HEK293 (cell line): ENCODE measurements at regions not wholly inside any gene's neighbourhood (a gene's known extent, or its start where the extent isn't known, plus 50 kb on each side); places are given as distances from the start of the nearest gene placed in this dataset.

Experiments used
- CTCF ChIA-PET: fragments of 350-600 bp; formaldehyde crosslinking; extraction: SDS; loops from one replicate; lab custom pipeline; 2021; ENCODE audit warnings: antibody characterized with exemption; lab: Yijun Ruan, JAX
- POLR2A ChIA-PET: fragments of 300-600 bp; formaldehyde crosslinking; extraction: SDS; loops from one replicate; lab custom pipeline; 2020; ENCODE audit warnings: antibody characterized with exemption, inconsistent platforms; lab: Yijun Ruan, JAX
- H3K27ac ChIP-seq: fragments of 200-500 bp; sonication (Bioruptor generic); 2 replicates; pipeline ENCODE4 v1.5.1; 2014; ENCODE audit warnings: low read depth, low read length, control low read depth, inconsistent platforms; ENCODE audit errors: extremely low read depth
- H3K36me3 ChIP-seq, 2 experiments: fragments of 200-500 bp in 1 of 2; sonication (Bioruptor generic) in 1 of 2; 1 replicate in 1 of 2; 2 replicates in 1 of 2; pipeline ENCODE4 v1.5.1; 2014 to 2017; ENCODE audit warnings: inconsistent platforms in 2 of 2, low read length in 2 of 2; ENCODE audit not compliant: control insufficient read depth in 2 of 2, insufficient read depth in 1 of 2
- H3K4me1 ChIP-seq: fragments of 200-500 bp; sonication (Bioruptor generic); 2 replicates; pipeline ENCODE4 v1.5.1; 2014; ENCODE audit warnings: mild to moderate bottlenecking, low read length, inconsistent platforms; ENCODE audit not compliant: control insufficient read depth, insufficient read depth
- H3K4me3 ChIP-seq: 2 replicates; pipeline ENCODE4 v1.5.1; 2011; ENCODE audit warnings: low read depth, mild to moderate bottlenecking, control low read depth, low read length, moderate library complexity
- H3K9me3 ChIP-seq: fragments of 200-500 bp; sonication (Bioruptor generic); 2 replicates; pipeline ENCODE4 v1.5.1; 2014; ENCODE audit warnings: low read depth, low read length, inconsistent platforms; ENCODE audit not compliant: control insufficient read depth, insufficient read depth
- AEBP2 ChIP-seq: fragments of 450-650 bp; formaldehyde crosslinking; IDR thresholded peaks from 2 replicates; pipeline ENCODE4 v1.5.1; 2016; ENCODE audit warnings: missing biosample characterization, missing genetic modification characterization, borderline replicate concordance
- KLF7 ChIP-seq: fragments of 450-650 bp; formaldehyde crosslinking; IDR thresholded peaks from 2 replicates; pipeline ENCODE4 v1.5.1; 2016; ENCODE audit warnings: missing biosample characterization, missing genetic modification characterization, borderline replicate concordance
- OSR2 ChIP-seq: fragments of 450-650 bp; formaldehyde crosslinking; IDR thresholded peaks from 2 replicates; pipeline ENCODE4 v1.5.1; 2016; ENCODE audit warnings: missing biosample characterization, missing genetic modification characterization
- PBX3 ChIP-seq: sonication (generic); formaldehyde crosslinking; IDR thresholded peaks from 2 replicates; pipeline ENCODE4 v1.8.1; 2022; ENCODE audit warnings: mild to moderate bottlenecking, moderate library complexity, missing genetic modification reagents
- PRDM4 ChIP-seq: fragments of 450-650 bp; formaldehyde crosslinking; IDR thresholded peaks from 2 replicates; pipeline ENCODE4 v1.5.1; 2017; ENCODE audit warnings: missing biosample characterization, missing genetic modification characterization
- RBAK ChIP-seq: fragments of 450-650 bp; formaldehyde crosslinking; IDR thresholded peaks from 2 replicates; pipeline ENCODE4 v1.5.1; 2016; ENCODE audit warnings: missing biosample characterization, missing genetic modification characterization
- REPIN1 ChIP-seq: fragments of 450-650 bp; formaldehyde crosslinking; IDR thresholded peaks from 2 replicates; pipeline ENCODE4 v1.5.1; 2017; ENCODE audit warnings: missing biosample characterization, missing genetic modification characterization, low read depth
- SP2 ChIP-seq: fragments of 450-650 bp; formaldehyde crosslinking; IDR thresholded peaks from 2 replicates; pipeline ENCODE4 v1.5.1; 2016; ENCODE audit warnings: missing biosample characterization, missing genetic modification characterization
- YY2 ChIP-seq: fragments of 450-650 bp; formaldehyde crosslinking; IDR thresholded peaks from 2 replicates; pipeline ENCODE4 v1.5.1; 2016; ENCODE audit warnings: missing biosample characterization, missing genetic modification characterization
- ZBTB10 ChIP-seq: fragments of 450-650 bp; formaldehyde crosslinking; IDR thresholded peaks from 2 replicates; pipeline ENCODE4 v1.5.1; 2016; ENCODE audit warnings: missing biosample characterization, missing genetic modification characterization
- ZBTB20 ChIP-seq: fragments of 450-650 bp; formaldehyde crosslinking; IDR thresholded peaks from 2 replicates; pipeline ENCODE4 v1.5.1; 2016; ENCODE audit warnings: missing biosample characterization, missing genetic modification characterization
- ZBTB26 ChIP-seq: fragments of 450-650 bp; formaldehyde crosslinking; optimal IDR thresholded peaks from 2 replicates; pipeline ENCODE3; 2016; ENCODE audit warnings: missing biosample characterization, mild to moderate bottlenecking, missing genetic modification characterization
- ZBTB48 ChIP-seq: fragments of 450-650 bp; formaldehyde crosslinking; IDR thresholded peaks from 2 replicates; pipeline ENCODE4 v1.5.1; 2016; ENCODE audit warnings: missing biosample characterization, missing genetic modification characterization
- ZNF133 ChIP-seq: fragments of 450-650 bp; formaldehyde crosslinking; IDR thresholded peaks from 2 replicates; pipeline ENCODE4 v1.5.1; 2016; ENCODE audit warnings: missing biosample characterization, missing genetic modification characterization
- ZNF19 ChIP-seq: fragments of 450-650 bp; formaldehyde crosslinking; IDR thresholded peaks from 2 replicates; pipeline ENCODE4; 2016; ENCODE audit warnings: missing biosample characterization, missing genetic modification characterization, low read depth
- ZNF248 ChIP-seq: fragments of 450-650 bp; formaldehyde crosslinking; IDR thresholded peaks from 2 replicates; pipeline ENCODE4 v1.5.1; 2017; ENCODE audit warnings: missing biosample characterization, missing genetic modification characterization
- ZNF341 ChIP-seq: fragments of 450-650 bp; formaldehyde crosslinking; IDR thresholded peaks from 2 replicates; pipeline ENCODE4; 2016; ENCODE audit warnings: low read depth, missing biosample characterization, missing genetic modification characterization
- ZNF37A ChIP-seq: fragments of 450-650 bp; IDR thresholded peaks from 2 replicates; pipeline ENCODE4 v1.5.1; 2018; ENCODE audit warnings: missing biosample characterization, missing genetic modification characterization
- ZNF529 ChIP-seq: fragments of 450-650 bp; formaldehyde crosslinking; IDR thresholded peaks from 2 replicates; pipeline ENCODE4 v1.5.1; 2017; ENCODE audit warnings: missing genetic modification characterization, missing biosample characterization; ENCODE audit not compliant: insufficient replicate concordance
- ZNF530 ChIP-seq: fragments of 450-650 bp; formaldehyde crosslinking; IDR thresholded peaks from 2 replicates; pipeline ENCODE4 v1.5.1; 2016; ENCODE audit warnings: low read depth, missing biosample characterization, missing genetic modification characterization
- ZNF571 ChIP-seq: fragments of 450-650 bp; formaldehyde crosslinking; IDR thresholded peaks from 2 replicates; pipeline ENCODE4 v1.5.0; 2017; ENCODE audit warnings: missing biosample characterization, missing genetic modification characterization
- ZNF660 ChIP-seq: fragments of 450-650 bp; IDR thresholded peaks from 2 replicates; pipeline ENCODE4 v1.5.1; 2018; ENCODE audit warnings: missing biosample characterization, mild to moderate bottlenecking, missing genetic modification characterization
- ZNF843 ChIP-seq: fragments of 450-650 bp; formaldehyde crosslinking; IDR thresholded peaks from 2 replicates; pipeline ENCODE4 v1.5.1; 2016; ENCODE audit warnings: missing biosample characterization, missing genetic modification characterization

GRCh38 chr6:146925846-146926245 is 278.4 kb upstream of the STXBP5 start:
- TF ChIP-seq YY2 (tag by site-specific recombination): no peak
- TF ChIP-seq ZNF660 (tag by site-specific recombination): no peak
- TF ChIP-seq ZNF571: no peak
- no peak for TF ChIP-seq ZBTB26 (tag by site-specific recombination)
- TF ChIP-seq ZNF19: no peak
- TF ChIP-seq ZNF248 (tag by site-specific recombination): no peak
- no peak for TF ChIP-seq ZNF843 (tag by site-specific recombination)
- no peak for TF ChIP-seq ZNF133 (tag by site-specific recombination)
- no peak for TF ChIP-seq ZNF37A
- no peak for TF ChIP-seq AEBP2
- TF ChIP-seq SP2 (tag by site-specific recombination): no peak
- no peak for TF ChIP-seq ZBTB48
- TF ChIP-seq, all 188 proteins: peak for 0
- ChIA-PET POLR2A (no interaction called here), CTCF (interaction anchor here (1.1 kb wide), 1 partner anchor 23 kb away, joined by 4 read pairs; no protein-coding TSS in a partner anchor)
- H3K36me3 ChIP-seq: no peaks in the 10 kb centered on the region
- H3K9me3 ChIP-seq: no peaks in the 10 kb centered on the region
- H3K4me3 ChIP-seq: no peak overlapping the region
- no peaks in the 10 kb centered on the region for H3K4me1 ChIP-seq
- no peak overlapping the region for H3K27ac ChIP-seq

- Histone ChIP-seq H3K4me3 (no peak overlapping the region), H3K4me1 (no peaks in the 10 kb centered on the region), H3K9me3 (no peaks in the 10 kb centered on the region), H3K36me3 (no peaks in the 10 kb centered on the region), H3K27ac (no peak overlapping the region)
- no peak for TF ChIP-seq PBX3
- ChIA-PET CTCF (no interaction called here), POLR2A (no interaction called here)
Observed at GRCh38 chr6:146928503-146928902, 275.7 kb upstream of the STXBP5 start.

GRCh38 chr6:146931214-146931613 is 273.0 kb upstream of the STXBP5 start:
- CTCF ChIA-PET: interaction anchor here (0.6 to 0.7 kb wide), 2 partner anchors 535 to 1236 kb away, joined by 3 read pairs; no protein-coding TSS in a partner anchor
- no peaks in the 10 kb centered on the region for H3K4me1 ChIP-seq
- POLR2A ChIA-PET: interaction anchor here (1.5 kb wide), 1 partner anchor 16 kb away, joined by 3 read pairs; no protein-coding TSS in a partner anchor
- H3K36me3 ChIP-seq: no peaks in the 10 kb centered on the region
- no peaks in the 10 kb centered on the region for H3K9me3 ChIP-seq
- H3K4me3 ChIP-seq: no peak overlapping the region
- no peak overlapping the region for H3K27ac ChIP-seq
- TF ChIP-seq OSR2 (tag by site-specific recombination): no peak
- no peak for TF ChIP-seq ZBTB10
- no peak for TF ChIP-seq PRDM4 (tag by site-specific recombination)
- TF ChIP-seq REPIN1 (tag by site-specific recombination): no peak
- no peak for TF ChIP-seq ZNF341 (tag by site-specific recombination)
- no peak for TF ChIP-seq ZNF529 (tag by site-specific recombination)
- TF ChIP-seq KLF7 (tag by site-specific recombination): no peak
- TF ChIP-seq RBAK: no peak
- no peak for TF ChIP-seq ZNF530 (tag by site-specific recombination)
- TF ChIP-seq ZBTB20 (tag by site-specific recombination): no peak
